ENCODE measurements at regions not wholly inside any gene's neighbourhood (a gene's known extent, or its start where the extent isn't known, plus 50 kb on each side); places are given as distances from the start of the nearest gene placed in this dataset.
"Not testable (repeated sequence)": the region's sequence is repeated elsewhere in the genome, so short reads cannot be mapped to it uniquely, and the experiment has no call there.

DNA sequence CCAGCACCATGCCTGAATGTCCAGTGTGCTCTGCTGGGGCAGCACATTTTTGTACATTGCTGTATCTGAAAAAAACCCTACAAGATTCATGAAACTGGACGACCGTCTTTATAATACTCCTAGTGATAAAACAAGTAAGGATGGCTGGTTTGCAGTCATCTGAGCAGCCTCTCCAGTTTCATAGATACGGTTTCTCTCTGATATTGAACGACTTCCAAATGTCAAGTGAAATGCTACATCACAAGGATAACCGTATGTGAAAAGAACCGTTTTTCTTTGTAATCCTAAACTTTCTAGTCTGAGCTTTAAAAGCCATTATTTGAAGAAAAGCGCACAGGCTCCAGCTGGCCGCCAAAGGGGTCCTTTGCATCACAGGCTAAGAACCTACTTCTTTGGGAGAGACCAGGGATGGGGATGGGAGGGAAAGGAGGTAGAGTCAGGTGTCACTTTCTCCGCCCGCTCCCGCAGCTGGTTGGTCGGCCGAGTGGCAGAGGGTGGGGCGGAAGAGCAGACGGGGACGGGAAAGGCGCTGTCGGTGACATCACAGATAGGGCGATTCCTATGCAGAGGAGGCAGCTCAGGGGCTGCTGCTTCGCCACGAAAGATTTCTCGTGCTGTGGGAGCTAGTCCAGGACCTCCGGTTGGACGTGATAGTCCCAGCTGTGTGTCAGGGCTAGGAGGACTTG is 180.4 kb upstream of the NOTCH2NLA start:
- TF ChIP-seq, protein P1, sequence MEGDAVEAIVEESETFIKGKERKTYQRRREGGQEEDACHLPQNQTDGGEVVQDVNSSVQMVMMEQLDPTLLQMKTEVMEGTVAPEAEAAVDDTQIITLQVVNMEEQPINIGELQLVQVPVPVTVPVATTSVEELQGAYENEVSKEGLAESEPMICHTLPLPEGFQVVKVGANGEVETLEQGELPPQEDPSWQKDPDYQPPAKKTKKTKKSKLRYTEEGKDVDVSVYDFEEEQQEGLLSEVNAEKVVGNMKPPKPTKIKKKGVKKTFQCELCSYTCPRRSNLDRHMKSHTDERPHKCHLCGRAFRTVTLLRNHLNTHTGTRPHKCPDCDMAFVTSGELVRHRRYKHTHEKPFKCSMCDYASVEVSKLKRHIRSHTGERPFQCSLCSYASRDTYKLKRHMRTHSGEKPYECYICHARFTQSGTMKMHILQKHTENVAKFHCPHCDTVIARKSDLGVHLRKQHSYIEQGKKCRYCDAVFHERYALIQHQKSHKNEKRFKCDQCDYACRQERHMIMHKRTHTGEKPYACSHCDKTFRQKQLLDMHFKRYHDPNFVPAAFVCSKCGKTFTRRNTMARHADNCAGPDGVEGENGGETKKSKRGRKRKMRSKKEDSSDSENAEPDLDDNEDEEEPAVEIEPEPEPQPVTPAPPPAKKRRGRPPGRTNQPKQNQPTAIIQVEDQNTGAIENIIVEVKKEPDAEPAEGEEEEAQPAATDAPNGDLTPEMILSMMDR (IDR thresholded peaks at IDR 0.05), result not testable (repeated sequence)
- not testable (repeated sequence) for TF ChIP-seq POLR2A (IDR thresholded peaks at IDR 0.05)

Data from testis (tissue), 2 donors.